Gastrocnemius medialis (tissue), 4 donors: ENCODE measurements at regions not wholly inside any gene's neighbourhood (a gene's known extent, or its start where the extent isn't known, plus 50 kb on each side); places are given as distances from the start of the nearest gene placed in this dataset.
"Not testable (repeated sequence)": the region's sequence is repeated elsewhere in the genome, so short reads cannot be mapped to it uniquely, and the experiment has no call there.

Experiments used
- ATAC-seq, 2 donors: fragments of 150-250 bp; one replicate each; pipeline ENCODE4 v1.9.1; 2016
- DNase-seq, 2 donors: peaks; one replicate each; pipeline ENCODE4 v3.0.0-alpha.2; 2019
- H3K27ac ChIP-seq, 4 donors: fragments of 200-600 bp; sonication (generic); 1 replicate in 1 of 4; 2 replicates in 3 of 4; pipeline ENCODE4 v1.5.1; 2016 to 2018; ENCODE audit warnings: mild to moderate bottlenecking in 2 of 4, moderate library complexity in 1 of 4
- H3K27me3 ChIP-seq, 3 donors: fragments of 200-600 bp; sonication (generic) in 2 of 3; 1 replicate in 1 of 3; 2 replicates in 2 of 3; pipeline versions ENCODE4 v1.5.1 to v1.6.0; 2016 to 2019; ENCODE audit warnings: mild to moderate bottlenecking in 1 of 3, moderate library complexity in 1 of 3
- H3K36me3 ChIP-seq, 2 donors: fragments of 200-600 bp; sonication (generic) in 1 of 2; one replicate each; pipeline ENCODE4 v1.5.1; 2017 to 2018
- H3K4me1 ChIP-seq, 2 donors: fragments of 200-600 bp; sonication (generic) in 1 of 2; one replicate each; pipeline ENCODE4 v1.5.1; 2016 to 2017; ENCODE audit warnings: mild to moderate bottlenecking in 2 of 2
- H3K4me3 ChIP-seq, 4 donors: fragments of 200-600 bp; sonication (generic) in 3 of 4; 1 replicate in 1 of 4; 2 replicates in 3 of 4; pipeline ENCODE4 v1.5.1; 2016 to 2019; ENCODE audit warnings: mild to moderate bottlenecking in 2 of 4
- H3K9me3 ChIP-seq, 3 donors: fragments of 200-600 bp; sonication (generic) in 2 of 3; 1 replicate in 1 of 3; 2 replicates in 2 of 3; pipeline ENCODE4 v1.5.1; 2016 to 2019
- POLR2A ChIP-seq, 2 donors: fragments of 450-650 bp; IDR thresholded peaks; one replicate each; pipeline ENCODE4 v1.6.1; 2017; ENCODE audit warnings: antibody characterized with exemption in 2 of 2, mild to moderate bottlenecking in 2 of 2, moderate library complexity in 2 of 2
- in situ Hi-C, 4 donors: fragments of 200-750 bp; cut with MboI; loops; one replicate each; pipeline versions ENCODE4 v1.15.0 to v1.8.0; 2017; ENCODE audit warnings: low sequenced_read_pairs in 4 of 4
- intact Hi-C: fragments of 100-400 bp; cut with DNase I; formaldehyde crosslinking; loops from one replicate; pipeline ENCODE4 v1.15.1; 2023; ENCODE audit warnings: low total_unique reads
- TF ChIP-seq, protein P1 (sequence below), 5 experiments: fragments of 450-650 bp in 3 of 5; fragments of 200-600 bp in 2 of 5; sonication (generic) in 2 of 5; IDR thresholded peaks in 4 of 5; conservative IDR thresholded peaks in 1 of 5; 1 replicate in 4 of 5; 2 replicates in 1 of 5; pipeline ENCODE4 v1.5.1; 2016 to 2019; ENCODE audit warnings: antibody characterized with exemption in 5 of 5, mild to moderate bottlenecking in 3 of 5, moderate library complexity in 3 of 5

DNA sequence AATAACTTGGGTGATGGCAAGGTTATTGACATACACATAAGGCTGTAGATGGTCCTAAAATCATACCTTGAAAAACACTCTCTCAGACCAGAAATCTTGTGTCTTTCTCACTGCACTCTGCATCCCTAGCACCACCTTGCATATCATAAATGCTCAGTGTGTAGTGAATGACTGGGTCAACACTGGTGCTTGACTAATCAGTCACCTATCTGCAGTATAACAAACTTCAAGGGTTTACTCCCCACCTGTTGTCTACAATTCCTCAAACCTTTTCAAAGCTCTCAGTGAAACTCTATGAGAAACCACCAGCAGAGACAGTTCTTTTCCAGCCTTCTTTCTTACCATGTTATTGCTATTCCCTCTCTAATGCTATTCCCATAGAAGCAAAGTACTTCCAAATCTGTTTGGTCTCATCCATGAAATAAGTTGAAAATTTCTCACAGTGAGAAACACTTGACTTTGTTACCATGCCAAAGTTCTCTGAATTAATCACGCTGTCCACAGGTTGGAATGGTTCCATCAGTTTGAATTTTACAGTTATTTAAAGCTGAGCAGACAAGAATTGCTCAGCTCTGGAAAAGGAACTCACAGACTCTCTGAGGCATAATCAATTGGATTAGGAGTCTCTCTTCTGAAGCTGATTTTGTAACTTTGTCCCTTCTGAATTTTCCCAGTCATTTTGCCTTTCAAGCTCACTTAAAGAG lies 104.8 kb upstream of the EYA4 start:
- no peaks in the 10 kb centered on the region for H3K27me3 ChIP-seq
- TF ChIP-seq, protein P1, sequence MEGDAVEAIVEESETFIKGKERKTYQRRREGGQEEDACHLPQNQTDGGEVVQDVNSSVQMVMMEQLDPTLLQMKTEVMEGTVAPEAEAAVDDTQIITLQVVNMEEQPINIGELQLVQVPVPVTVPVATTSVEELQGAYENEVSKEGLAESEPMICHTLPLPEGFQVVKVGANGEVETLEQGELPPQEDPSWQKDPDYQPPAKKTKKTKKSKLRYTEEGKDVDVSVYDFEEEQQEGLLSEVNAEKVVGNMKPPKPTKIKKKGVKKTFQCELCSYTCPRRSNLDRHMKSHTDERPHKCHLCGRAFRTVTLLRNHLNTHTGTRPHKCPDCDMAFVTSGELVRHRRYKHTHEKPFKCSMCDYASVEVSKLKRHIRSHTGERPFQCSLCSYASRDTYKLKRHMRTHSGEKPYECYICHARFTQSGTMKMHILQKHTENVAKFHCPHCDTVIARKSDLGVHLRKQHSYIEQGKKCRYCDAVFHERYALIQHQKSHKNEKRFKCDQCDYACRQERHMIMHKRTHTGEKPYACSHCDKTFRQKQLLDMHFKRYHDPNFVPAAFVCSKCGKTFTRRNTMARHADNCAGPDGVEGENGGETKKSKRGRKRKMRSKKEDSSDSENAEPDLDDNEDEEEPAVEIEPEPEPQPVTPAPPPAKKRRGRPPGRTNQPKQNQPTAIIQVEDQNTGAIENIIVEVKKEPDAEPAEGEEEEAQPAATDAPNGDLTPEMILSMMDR (IDR thresholded peaks at IDR 0.05 in 4 of 5, conservative IDR thresholded peaks at IDR 0.05 in 1 of 5): no peak
- TF ChIP-seq POLR2A (IDR thresholded peaks at IDR 0.05): no peak

DNA sequence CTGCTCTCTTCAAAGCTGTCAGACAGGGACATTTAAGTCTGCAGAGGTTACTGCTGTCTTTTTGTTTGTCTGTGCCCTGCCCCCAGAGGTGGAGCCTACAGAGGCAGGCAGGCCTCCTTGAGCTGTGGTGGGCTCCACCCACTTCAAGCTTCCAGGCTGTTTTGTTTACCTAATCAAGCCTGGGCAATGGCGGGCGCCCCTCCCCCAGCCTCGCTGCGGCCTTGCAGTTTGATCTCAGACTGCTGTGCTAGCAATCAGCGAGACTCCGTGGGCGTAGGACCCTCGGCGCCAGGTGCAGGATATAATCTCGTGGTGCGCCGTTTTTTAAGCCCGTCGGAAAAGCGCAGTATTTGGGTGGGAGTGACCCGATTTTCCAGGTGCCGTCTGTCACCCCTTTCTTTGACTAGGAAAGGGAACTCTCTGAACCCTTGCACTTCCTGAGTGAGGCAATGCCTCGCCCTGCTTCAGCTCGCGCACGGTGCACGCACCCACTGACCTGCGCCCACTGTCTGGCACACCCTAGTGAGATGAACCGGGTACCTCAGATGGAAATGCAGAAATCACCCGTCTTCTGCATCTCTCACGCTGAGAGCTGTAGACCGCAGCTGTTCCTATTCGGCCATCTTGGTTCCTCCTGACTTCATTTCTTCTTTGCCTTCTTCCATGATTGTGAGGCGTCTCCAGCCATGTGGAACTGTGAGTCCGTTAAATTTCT lies 93.5 kb upstream of the EYA4 start:
- H3K4me1 ChIP-seq, H3K9me3 ChIP-seq, DNase-seq, H3K27me3 ChIP-seq, ATAC-seq, intact Hi-C loops, H3K27ac ChIP-seq, H3K4me3 ChIP-seq, in situ Hi-C loops, H3K36me3 ChIP-seq: not testable (repeated sequence)

More for the DNA sequence above, 104.8 kb upstream of the EYA4 start:
- Histone ChIP-seq H3K4me3 (no peak overlapping the region), H3K27ac (no peak overlapping the region), H3K9me3 (no peaks in the 10 kb centered on the region), H3K4me1 (peaks cover 15 to 16% of the 10 kb centered on the region in 2 donors), H3K36me3 (no peaks in the 10 kb centered on the region)
- in situ Hi-C loops: no loop called here
- ATAC-seq (no peak), DNase-seq (no peak)
- intact Hi-C loops: no loop called here

DNA sequence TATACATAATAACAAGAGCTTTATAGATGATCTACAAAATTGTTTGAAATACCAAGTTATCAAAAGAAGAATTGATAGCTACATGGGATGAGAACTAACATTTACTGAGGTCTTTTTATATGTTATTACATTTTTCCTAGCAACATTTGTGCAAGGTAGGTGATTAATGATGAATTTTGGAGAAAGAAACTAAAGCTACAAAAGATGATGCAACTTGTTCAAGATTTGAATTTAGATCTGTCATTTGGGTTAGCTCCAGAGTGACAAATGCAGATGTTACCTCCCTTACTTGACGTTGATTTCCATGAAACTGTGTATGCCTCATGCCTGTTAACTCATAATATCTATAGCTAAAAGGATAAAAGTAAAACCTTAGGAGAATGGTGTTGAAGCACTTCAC lies 84.5 kb upstream of the EYA4 start:
- in situ Hi-C loops: loop anchor here in 1 of 4 donors (25.0 kb wide), 1 partner anchor 194 kb away; no protein-coding TSS in a partner anchor

DNA sequence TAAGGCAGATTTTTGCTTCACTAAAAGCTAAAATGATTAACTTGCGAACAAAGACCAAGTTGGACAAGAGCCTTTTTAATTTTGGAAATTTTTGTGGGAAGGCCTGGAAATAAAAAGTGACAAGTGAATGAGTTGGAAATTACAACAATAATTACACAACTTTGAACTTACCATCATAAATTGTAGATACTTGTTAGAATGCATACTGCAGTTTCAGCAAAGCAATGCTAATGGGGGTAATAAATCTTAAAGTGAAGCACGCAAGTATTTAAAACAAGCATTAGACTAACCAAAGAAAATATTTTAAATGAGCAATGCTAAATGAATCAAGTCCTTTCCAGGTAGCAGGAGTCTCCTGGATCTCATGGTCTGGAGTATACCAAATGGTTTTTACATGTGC lies 83.2 kb upstream of the EYA4 start:
- no peak for ATAC-seq
- Histone ChIP-seq H3K27ac (no peak overlapping the region), H3K4me3 (no peak overlapping the region), H3K27me3 (no peaks in the 10 kb centered on the region), H3K4me1 (no peaks in the 10 kb centered on the region), H3K36me3 (no peaks in the 10 kb centered on the region), H3K9me3 (no peaks in the 10 kb centered on the region)
- in situ Hi-C loops (loop anchor here in 1 of 4 donors (25.0 kb wide), 1 partner anchor 196 kb away; no protein-coding TSS in a partner anchor), intact Hi-C loops (no loop called here)
- DNase-seq: no peak
- TF ChIP-seq POLR2A (IDR thresholded peaks at IDR 0.05): no peak
- TF ChIP-seq, protein P1 (IDR thresholded peaks at IDR 0.05 in 4 of 5, conservative IDR thresholded peaks at IDR 0.05 in 1 of 5): no peak

More for the DNA sequence above, 84.5 kb upstream of the EYA4 start:
- no peak overlapping the region for H3K27ac ChIP-seq
- intact Hi-C loops: no loop called here
- no peak for TF ChIP-seq POLR2A (IDR thresholded peaks at IDR 0.05)
- TF ChIP-seq, protein P1 (IDR thresholded peaks at IDR 0.05 in 4 of 5, conservative IDR thresholded peaks at IDR 0.05 in 1 of 5): no peak
- no peak overlapping the region for H3K4me3 ChIP-seq
- DNase-seq (no peak), ATAC-seq (no peak)
- no peaks in the 10 kb centered on the region for H3K27me3 ChIP-seq
- no peaks in the 10 kb centered on the region for H3K4me1 ChIP-seq
- H3K9me3 ChIP-seq: no peaks in the 10 kb centered on the region
- no peaks in the 10 kb centered on the region for H3K36me3 ChIP-seq

DNA sequence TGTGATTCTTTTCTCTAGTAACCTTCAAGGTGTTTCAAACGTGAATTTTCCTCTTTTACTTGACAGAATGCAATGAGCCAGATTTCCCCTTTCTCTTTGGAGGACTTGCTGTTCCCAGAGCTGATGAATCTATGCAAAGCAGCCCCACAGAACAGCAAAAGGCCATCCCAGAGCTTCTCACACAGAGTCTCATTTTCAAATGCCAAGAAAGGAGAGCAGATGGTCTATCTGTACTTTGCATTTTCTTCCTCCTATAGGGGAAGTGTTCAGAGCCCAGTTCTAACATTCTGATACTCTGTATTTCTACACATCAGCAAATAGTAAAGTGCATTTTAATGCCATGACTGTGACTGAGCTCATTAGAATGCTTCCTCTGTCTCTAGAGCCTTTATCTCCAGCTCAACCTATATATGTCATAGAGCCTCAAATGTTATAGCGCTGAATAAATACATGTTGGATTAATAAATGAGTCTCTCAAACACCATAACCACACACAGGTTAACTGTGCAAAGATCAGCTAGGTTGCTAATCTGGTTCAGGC lies 81.8 kb upstream of the EYA4 start:
- ATAC-seq (no peak), DNase-seq (no peak)
- Histone ChIP-seq H3K27ac (no peak overlapping the region), H3K4me3 (no peak overlapping the region), H3K27me3 (no peaks in the 10 kb centered on the region), H3K36me3 (no peaks in the 10 kb centered on the region), H3K4me1 (no peaks in the 10 kb centered on the region), H3K9me3 (no peaks in the 10 kb centered on the region)
- intact Hi-C loops: no loop called here
- in situ Hi-C loops: loop anchor here in 1 of 4 donors (25.0 kb wide), 1 partner anchor 197 kb away; no protein-coding TSS in a partner anchor
- TF ChIP-seq, protein P1 (IDR thresholded peaks at IDR 0.05 in 4 of 5, conservative IDR thresholded peaks at IDR 0.05 in 1 of 5): no peak
- no peak for TF ChIP-seq POLR2A (IDR thresholded peaks at IDR 0.05)
